ENCODE measurements at regions not wholly inside any gene's neighbourhood (a gene's known extent, or its start where the extent isn't known, plus 50 kb on each side); places are given as distances from the start of the nearest gene placed in this dataset.

DNA sequence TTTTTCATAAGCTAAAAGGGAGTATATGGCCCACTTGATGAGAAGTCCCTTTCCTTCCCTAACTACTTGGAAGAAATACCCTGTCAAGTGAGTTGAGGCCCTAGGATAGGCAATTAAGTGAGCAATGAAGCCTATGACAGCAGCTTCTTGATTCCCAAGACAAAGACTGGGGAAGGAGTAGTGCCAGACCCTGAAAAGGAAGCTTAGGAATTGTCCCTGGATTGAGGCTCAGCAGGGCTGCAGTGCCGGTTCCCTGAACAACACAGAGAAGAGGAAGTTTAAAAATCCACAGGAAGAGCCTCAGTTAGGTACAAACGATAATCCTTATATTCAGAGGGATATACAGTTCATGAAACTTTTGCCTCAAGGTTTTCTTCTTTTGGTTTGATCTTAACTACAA is 61.8 kb upstream of the RAD23B start:
- Histone ChIP-seq H4K20me1 (ENCODE audit: insufficient read depth, low read length, poor library complexity, severe bottlenecking) (no peaks in the 10 kb centered on the region), H3K9me3 (ENCODE audit: insufficient read depth, low read depth, low read length) (no peaks in the 10 kb centered on the region), H3F3A (ENCODE audit: low read depth) (no peaks in the 10 kb centered on the region), H3K4me1 (ENCODE audit: insufficient read depth, low read length, poor library complexity, severe bottlenecking) (no peaks in the 10 kb centered on the region), H3K9me2 (replicated peaks; ENCODE audit: low read depth, low read length) (no peaks in the 10 kb centered on the region), H2AFZ (ENCODE audit: low read length) (no peak overlapping the region), H3K4me3 (ENCODE audit: low read length, poor library complexity, severe bottlenecking) (no peak overlapping the region), H3K4me2 (ENCODE audit: low read depth, low read length, poor library complexity, severe bottlenecking) (no peak overlapping the region), H3K36me3 (ENCODE audit: insufficient read depth, low read length) (no peaks in the 10 kb centered on the region), H3K9ac (ENCODE audit: low read depth, low read length, poor library complexity, severe bottlenecking) (no peak overlapping the region), H3K27me3 (ENCODE audit: insufficient read depth, low read length, poor library complexity, severe bottlenecking) (no peaks in the 10 kb centered on the region), H3K79me2 (ENCODE audit: insufficient read depth, low read length) (no peaks in the 10 kb centered on the region)
- TF ChIP-seq, protein P1, sequence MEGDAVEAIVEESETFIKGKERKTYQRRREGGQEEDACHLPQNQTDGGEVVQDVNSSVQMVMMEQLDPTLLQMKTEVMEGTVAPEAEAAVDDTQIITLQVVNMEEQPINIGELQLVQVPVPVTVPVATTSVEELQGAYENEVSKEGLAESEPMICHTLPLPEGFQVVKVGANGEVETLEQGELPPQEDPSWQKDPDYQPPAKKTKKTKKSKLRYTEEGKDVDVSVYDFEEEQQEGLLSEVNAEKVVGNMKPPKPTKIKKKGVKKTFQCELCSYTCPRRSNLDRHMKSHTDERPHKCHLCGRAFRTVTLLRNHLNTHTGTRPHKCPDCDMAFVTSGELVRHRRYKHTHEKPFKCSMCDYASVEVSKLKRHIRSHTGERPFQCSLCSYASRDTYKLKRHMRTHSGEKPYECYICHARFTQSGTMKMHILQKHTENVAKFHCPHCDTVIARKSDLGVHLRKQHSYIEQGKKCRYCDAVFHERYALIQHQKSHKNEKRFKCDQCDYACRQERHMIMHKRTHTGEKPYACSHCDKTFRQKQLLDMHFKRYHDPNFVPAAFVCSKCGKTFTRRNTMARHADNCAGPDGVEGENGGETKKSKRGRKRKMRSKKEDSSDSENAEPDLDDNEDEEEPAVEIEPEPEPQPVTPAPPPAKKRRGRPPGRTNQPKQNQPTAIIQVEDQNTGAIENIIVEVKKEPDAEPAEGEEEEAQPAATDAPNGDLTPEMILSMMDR (conservative IDR thresholded peaks at IDR 0.05; ENCODE audit: low read length): no peak
- TF ChIP-seq EZH2phosphoT487 (IDR thresholded peaks at IDR 0.05; ENCODE audit: borderline replicate concordance): no peak

DNA sequence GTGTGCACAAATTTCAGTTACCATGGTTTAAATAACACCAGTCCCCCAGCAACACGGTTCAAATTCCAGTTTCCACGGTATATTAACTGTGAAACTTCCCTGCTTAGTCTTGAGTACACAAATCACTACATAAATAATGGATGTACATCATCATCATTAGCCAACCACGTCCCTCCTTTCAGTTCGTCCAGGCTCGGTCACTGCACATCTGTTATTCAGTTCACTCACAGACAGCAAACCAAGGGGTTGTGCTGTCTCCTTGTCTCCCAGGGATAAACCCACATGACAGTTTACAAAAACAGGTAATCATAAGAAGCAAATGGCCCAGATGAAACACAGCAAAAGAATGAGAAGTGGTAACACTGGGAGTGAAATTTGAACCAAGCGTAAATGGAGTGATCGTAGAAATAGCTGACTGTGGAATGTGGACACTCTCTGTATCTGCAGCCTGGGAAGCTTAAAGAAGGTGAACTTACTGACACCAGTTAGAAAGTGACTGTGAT is 61.0 kb upstream of the RAD23B start:
- H3K4me2 ChIP-seq (ENCODE audit: low read depth, low read length, poor library complexity, severe bottlenecking): no peak overlapping the region

DNA sequence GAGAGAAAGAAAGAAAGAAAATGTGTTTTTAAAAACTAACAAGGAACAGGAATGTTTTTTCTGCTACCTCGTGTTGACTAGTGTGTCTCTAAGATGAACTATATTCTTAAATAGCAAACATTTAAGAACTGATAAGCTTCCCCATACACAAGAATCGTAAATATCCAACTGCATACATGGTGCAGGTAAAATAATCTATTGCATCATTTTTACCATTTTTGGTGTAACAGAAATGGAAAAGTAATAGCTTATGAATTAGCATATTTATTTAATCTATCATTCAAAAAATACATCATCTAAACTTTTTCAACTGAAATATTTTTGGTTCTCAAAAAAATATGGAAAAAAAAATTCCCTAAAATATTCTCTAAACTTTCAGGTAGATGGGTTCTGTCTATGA is 59.7 kb upstream of the RAD23B start:
- no peak overlapping the region for H3K4me2 ChIP-seq (ENCODE audit: low read depth, low read length, poor library complexity, severe bottlenecking)
- no peaks in the 10 kb centered on the region for H3K9me2 ChIP-seq (replicated peaks; ENCODE audit: low read depth, low read length)
- H3K79me2 ChIP-seq (ENCODE audit: insufficient read depth, low read length): no peaks in the 10 kb centered on the region
- no peaks in the 10 kb centered on the region for H3K36me3 ChIP-seq (ENCODE audit: insufficient read depth, low read length)
- no peak overlapping the region for H3K4me3 ChIP-seq (ENCODE audit: low read length, poor library complexity, severe bottlenecking)
- no peak for TF ChIP-seq EZH2phosphoT487 (IDR thresholded peaks at IDR 0.05; ENCODE audit: borderline replicate concordance)
- TF ChIP-seq, protein P1 (conservative IDR thresholded peaks at IDR 0.05; ENCODE audit: low read length): no peak
- no peaks in the 10 kb centered on the region for H4K20me1 ChIP-seq (ENCODE audit: insufficient read depth, low read length, poor library complexity, severe bottlenecking)
- H3F3A ChIP-seq (ENCODE audit: low read depth): no peaks in the 10 kb centered on the region
- no peaks in the 10 kb centered on the region for H3K27me3 ChIP-seq (ENCODE audit: insufficient read depth, low read length, poor library complexity, severe bottlenecking)
- no peaks in the 10 kb centered on the region for H3K4me1 ChIP-seq (ENCODE audit: insufficient read depth, low read length, poor library complexity, severe bottlenecking)
- H3K9me3 ChIP-seq (ENCODE audit: insufficient read depth, low read depth, low read length): no peaks in the 10 kb centered on the region
- no peak overlapping the region for H3K9ac ChIP-seq (ENCODE audit: low read depth, low read length, poor library complexity, severe bottlenecking)
- no peak overlapping the region for H2AFZ ChIP-seq (ENCODE audit: low read length)

More for the DNA sequence above, 61.0 kb upstream of the RAD23B start:
- no peaks in the 10 kb centered on the region for H3K27me3 ChIP-seq (ENCODE audit: insufficient read depth, low read length, poor library complexity, severe bottlenecking)
- no peaks in the 10 kb centered on the region for H3F3A ChIP-seq (ENCODE audit: low read depth)
- no peak for TF ChIP-seq EZH2phosphoT487 (IDR thresholded peaks at IDR 0.05; ENCODE audit: borderline replicate concordance)
- TF ChIP-seq, protein P1 (conservative IDR thresholded peaks at IDR 0.05; ENCODE audit: low read length): no peak
- H3K4me3 ChIP-seq (ENCODE audit: low read length, poor library complexity, severe bottlenecking): no peak overlapping the region
- H3K9ac ChIP-seq (ENCODE audit: low read depth, low read length, poor library complexity, severe bottlenecking): no peak overlapping the region
- H4K20me1 ChIP-seq (ENCODE audit: insufficient read depth, low read length, poor library complexity, severe bottlenecking): no peaks in the 10 kb centered on the region
- H3K4me1 ChIP-seq (ENCODE audit: insufficient read depth, low read length, poor library complexity, severe bottlenecking): no peaks in the 10 kb centered on the region
- H3K9me3 ChIP-seq (ENCODE audit: insufficient read depth, low read depth, low read length): no peaks in the 10 kb centered on the region
- no peak overlapping the region for H2AFZ ChIP-seq (ENCODE audit: low read length)
- no peaks in the 10 kb centered on the region for H3K79me2 ChIP-seq (ENCODE audit: insufficient read depth, low read length)
- H3K36me3 ChIP-seq (ENCODE audit: insufficient read depth, low read length): no peaks in the 10 kb centered on the region
- no peaks in the 10 kb centered on the region for H3K9me2 ChIP-seq (replicated peaks; ENCODE audit: low read depth, low read length)

All from Loucy (cell line).